ENCODE measurements at regions not wholly inside any gene's neighbourhood (a gene's known extent, or its start where the extent isn't known, plus 50 kb on each side); places are given as distances from the start of the nearest gene placed in this dataset.

DNA sequence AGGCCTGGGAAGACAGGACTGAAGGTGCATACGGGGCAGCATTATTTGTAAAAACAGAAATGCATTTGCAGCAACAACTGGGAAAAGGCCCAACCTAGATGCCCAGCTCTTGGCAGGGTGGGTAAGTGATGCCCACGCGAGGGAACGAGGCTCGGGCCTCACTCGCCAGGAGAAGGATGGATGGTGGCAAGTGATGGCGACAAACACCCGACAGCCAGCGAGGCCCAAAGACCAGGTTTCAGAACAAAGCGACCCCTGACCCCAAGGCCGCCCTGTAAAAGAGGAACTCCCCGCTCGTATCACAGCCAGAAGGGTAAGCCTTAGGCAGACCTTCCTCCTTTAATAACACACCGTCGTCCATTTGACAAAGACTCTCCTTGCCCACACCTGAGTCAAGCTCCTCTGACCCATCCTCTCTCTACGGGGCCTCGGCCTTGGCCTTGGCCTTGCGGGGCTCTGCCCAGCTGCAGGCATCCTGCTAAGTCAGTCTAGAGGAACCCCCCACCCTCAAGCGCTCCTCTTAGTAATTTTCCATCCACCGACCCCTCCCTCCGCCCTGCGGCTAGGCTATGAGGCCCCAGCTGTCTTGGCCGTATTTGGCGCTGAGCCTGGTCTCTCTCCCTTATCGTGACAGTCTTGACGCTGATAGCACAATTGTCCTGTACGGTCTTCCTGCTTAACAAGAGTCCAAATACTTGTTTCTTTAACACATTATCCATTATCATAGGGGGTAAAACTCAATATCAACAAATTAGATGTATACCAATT is 80.2 kb downstream of the NCOR2 start:
- no peak overlapping the region for H3K9ac ChIP-seq (ENCODE audit: insufficient read depth, low read length, poor library complexity, severe bottlenecking)
- H3K4me1 ChIP-seq (ENCODE audit: control insufficient read depth in 1 of 2, insufficient read depth in 2 of 2, low read length in 2 of 2) = no peaks in the 10 kb centered on the region
- DNase-seq = no peak
- no peaks in the 10 kb centered on the region for H3K27me3 ChIP-seq (ENCODE audit: control insufficient read depth in 2 of 2, insufficient read depth in 2 of 2, low read length in 2 of 2)
- peaks cover 73 to 100% of the 10 kb centered on the region in 2 donors for H3K36me3 ChIP-seq (replicated peaks in 1 of 2; ENCODE audit: control insufficient read depth in 1 of 2, insufficient read depth in 2 of 2, low read length in 2 of 2)
- 81% methylated on average over 22 of the region's 27 CpGs for WGBS (ENCODE audit: insufficient coverage)
- Mint-ChIP-seq H3K36me3 (peaks cover 61 to 81% of the 10 kb centered on the region in 2 donors), H3K27me3 (ENCODE audit: low read depth in 3 of 3) (peaks cover 0 to 7% (median 0%) of the 10 kb centered on the region in 3 donors), H3K27ac (peak overlapping the region in 4 of 7 donors; percentile 3 to 77 (median 73)), H3K4me3 (no peak overlapping the region), H3K9me3 (no peaks in the 10 kb centered on the region), H3K4me1 (peaks cover 5% of the 10 kb centered on the region)
- H3K4me2 ChIP-seq (replicated peaks; ENCODE audit: extremely low read depth, low read length, poor library complexity, severe bottlenecking) = no peak overlapping the region
- intact Hi-C loops (cut with micrococcal nuclease) = no loop called here
- TF ChIP-seq, protein P1, sequence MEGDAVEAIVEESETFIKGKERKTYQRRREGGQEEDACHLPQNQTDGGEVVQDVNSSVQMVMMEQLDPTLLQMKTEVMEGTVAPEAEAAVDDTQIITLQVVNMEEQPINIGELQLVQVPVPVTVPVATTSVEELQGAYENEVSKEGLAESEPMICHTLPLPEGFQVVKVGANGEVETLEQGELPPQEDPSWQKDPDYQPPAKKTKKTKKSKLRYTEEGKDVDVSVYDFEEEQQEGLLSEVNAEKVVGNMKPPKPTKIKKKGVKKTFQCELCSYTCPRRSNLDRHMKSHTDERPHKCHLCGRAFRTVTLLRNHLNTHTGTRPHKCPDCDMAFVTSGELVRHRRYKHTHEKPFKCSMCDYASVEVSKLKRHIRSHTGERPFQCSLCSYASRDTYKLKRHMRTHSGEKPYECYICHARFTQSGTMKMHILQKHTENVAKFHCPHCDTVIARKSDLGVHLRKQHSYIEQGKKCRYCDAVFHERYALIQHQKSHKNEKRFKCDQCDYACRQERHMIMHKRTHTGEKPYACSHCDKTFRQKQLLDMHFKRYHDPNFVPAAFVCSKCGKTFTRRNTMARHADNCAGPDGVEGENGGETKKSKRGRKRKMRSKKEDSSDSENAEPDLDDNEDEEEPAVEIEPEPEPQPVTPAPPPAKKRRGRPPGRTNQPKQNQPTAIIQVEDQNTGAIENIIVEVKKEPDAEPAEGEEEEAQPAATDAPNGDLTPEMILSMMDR (IDR thresholded peaks at IDR 0.05) = no peak
- H3K27ac ChIP-seq (ENCODE audit: low read depth in 1 of 2, low read length in 2 of 2) = peak overlapping the region in 1 of 2 donors; percentile 11
- no peaks in the 10 kb centered on the region for H3K9me3 ChIP-seq (replicated peaks in 1 of 2; ENCODE audit: control insufficient read depth in 1 of 2, insufficient read depth in 1 of 2, low read length in 2 of 2)
- H4K20me1 ChIP-seq (ENCODE audit: insufficient read depth, low read length) = peaks cover 100% of the 10 kb centered on the region
- H3K79me2 ChIP-seq (ENCODE audit: insufficient read depth, low read length) = peaks cover 66% of the 10 kb centered on the region
- H2AFZ ChIP-seq (ENCODE audit: insufficient read depth, low read depth, low read length, poor library complexity, severe bottlenecking) = no peak overlapping the region
- no peak overlapping the region for H3K4me3 ChIP-seq (replicated peaks in 1 of 3; ENCODE audit: low read depth in 2 of 3, low read length in 3 of 3)

DNA sequence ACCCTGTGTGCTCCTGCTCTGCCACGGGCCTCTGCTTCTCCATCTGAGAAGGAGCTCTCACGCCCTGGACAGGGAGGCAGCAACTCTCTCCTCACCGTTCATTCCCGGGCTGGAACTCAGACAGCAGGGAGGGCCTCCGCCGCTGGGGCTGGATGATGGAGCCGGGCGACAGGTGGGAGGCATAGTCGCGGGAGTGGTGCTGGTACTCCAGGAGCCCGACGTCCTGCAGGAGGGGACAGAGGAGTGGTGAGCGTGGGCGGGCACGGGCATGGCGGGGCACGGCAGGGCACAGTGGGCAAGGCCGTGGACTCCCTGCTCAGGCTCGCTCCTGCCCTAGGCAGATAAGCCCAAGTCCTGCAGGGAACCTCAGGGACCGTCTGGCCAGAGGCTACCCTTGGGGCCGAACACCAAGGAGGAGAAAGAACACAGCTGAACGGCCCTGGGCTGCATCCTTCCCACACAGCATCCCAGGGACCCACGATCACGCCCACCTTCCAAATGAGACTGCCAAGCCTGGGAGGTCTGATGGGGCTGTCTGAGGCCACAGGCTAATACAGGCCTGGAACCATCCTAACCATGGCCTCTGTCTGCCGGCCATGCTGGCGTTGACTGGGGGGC is 81.0 kb downstream of the NCOR2 start:
- Histone ChIP-seq H3K9me3 (replicated peaks in 1 of 2; ENCODE audit: control insufficient read depth in 1 of 2, insufficient read depth in 1 of 2, low read length in 2 of 2) (no peaks in the 10 kb centered on the region), H3K9ac (ENCODE audit: insufficient read depth, low read length, poor library complexity, severe bottlenecking) (no peak overlapping the region), H3K4me1 (ENCODE audit: control insufficient read depth in 1 of 2, insufficient read depth in 2 of 2, low read length in 2 of 2) (no peaks in the 10 kb centered on the region), H2AFZ (ENCODE audit: insufficient read depth, low read depth, low read length, poor library complexity, severe bottlenecking) (no peak overlapping the region), H4K20me1 (ENCODE audit: insufficient read depth, low read length) (peaks cover 100% of the 10 kb centered on the region), H3K27me3 (ENCODE audit: control insufficient read depth in 2 of 2, insufficient read depth in 2 of 2, low read length in 2 of 2) (no peaks in the 10 kb centered on the region), H3K4me2 (replicated peaks; ENCODE audit: extremely low read depth, low read length, poor library complexity, severe bottlenecking) (no peak overlapping the region), H3K27ac (ENCODE audit: low read depth in 1 of 2, low read length in 2 of 2) (peak overlapping the region in 1 of 2 donors; percentile 20), H3K79me2 (ENCODE audit: insufficient read depth, low read length) (peaks cover 58% of the 10 kb centered on the region), H3K4me3 (replicated peaks in 1 of 3; ENCODE audit: low read depth in 2 of 3, low read length in 3 of 3) (no peak overlapping the region), H3K36me3 (replicated peaks in 1 of 2; ENCODE audit: control insufficient read depth in 1 of 2, insufficient read depth in 2 of 2, low read length in 2 of 2) (peaks cover 72 to 100% of the 10 kb centered on the region in 2 donors)
- TF ChIP-seq, protein P1 (IDR thresholded peaks at IDR 0.05) = no peak
- no peak for DNase-seq
- H3K4me1 Mint-ChIP-seq = peaks cover 8% of the 10 kb centered on the region
- no peak overlapping the region for H3K4me3 Mint-ChIP-seq
- H3K27ac Mint-ChIP-seq = peak overlapping the region in 2 of 7 donors; percentile 37 to 70
- 98% methylated on average over 23 of the region's 26 CpGs for WGBS (ENCODE audit: insufficient coverage)
- H3K27me3 Mint-ChIP-seq (ENCODE audit: low read depth in 3 of 3) = peaks cover 0 to 3% (median 0%) of the 10 kb centered on the region in 3 donors
- intact Hi-C loops (cut with micrococcal nuclease) = no loop called here
- no peaks in the 10 kb centered on the region for H3K9me3 Mint-ChIP-seq
- peaks cover 61 to 80% of the 10 kb centered on the region in 2 donors for H3K36me3 Mint-ChIP-seq
